Body of pancreas (tissue), 4 donors: ENCODE measurements at regions not wholly inside any gene's neighbourhood (a gene's known extent, or its start where the extent isn't known, plus 50 kb on each side); places are given as distances from the start of the nearest gene placed in this dataset.
"Not testable (repeated sequence)": the region's sequence is repeated elsewhere in the genome, so short reads cannot be mapped to it uniquely, and the experiment has no call there.

Experiments
- POLR2A ChIP-seq, 3 donors: fragments of 450-650 bp; IDR thresholded peaks; one replicate each; pipeline ENCODE4 v1.6.1; 2016; ENCODE audit warnings: antibody characterized with exemption in 3 of 3, mild to moderate bottlenecking in 2 of 3
- TF ChIP-seq, protein P1 (sequence below), 7 experiments: fragments of 450-650 bp in 4 of 7; fragments of 200-600 bp in 3 of 7; sonication (generic) in 3 of 7; IDR thresholded peaks; one replicate each; pipeline ENCODE4 v1.5.1; 2016 to 2019; ENCODE audit warnings: antibody characterized with exemption in 7 of 7

DNA sequence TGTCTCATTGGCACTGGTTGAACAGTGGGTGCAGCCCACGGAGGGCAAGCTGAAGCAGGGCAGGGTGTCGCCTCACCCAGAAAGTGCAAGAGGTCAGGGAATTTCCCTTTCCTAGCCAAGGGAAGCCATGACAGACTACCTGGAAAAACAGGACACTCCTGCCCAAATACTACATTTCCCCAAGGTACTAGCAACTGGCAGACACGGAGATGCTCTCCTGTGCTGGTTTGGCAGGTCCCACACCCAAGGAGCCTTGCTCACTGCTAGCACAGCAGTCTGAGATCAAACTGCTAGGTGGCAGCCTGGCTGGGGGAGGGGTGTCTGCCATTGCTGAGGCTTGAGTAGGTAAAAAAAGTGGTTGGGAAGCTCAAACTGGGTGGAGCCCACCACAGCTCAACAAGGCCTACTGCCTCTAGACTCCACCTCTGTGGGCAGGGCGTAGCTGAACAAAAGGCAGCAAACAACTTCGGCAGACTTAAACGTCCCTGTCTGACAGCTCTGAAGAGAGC is 382.7 kb upstream of the NMUR2 start:
- TF ChIP-seq, protein P1, sequence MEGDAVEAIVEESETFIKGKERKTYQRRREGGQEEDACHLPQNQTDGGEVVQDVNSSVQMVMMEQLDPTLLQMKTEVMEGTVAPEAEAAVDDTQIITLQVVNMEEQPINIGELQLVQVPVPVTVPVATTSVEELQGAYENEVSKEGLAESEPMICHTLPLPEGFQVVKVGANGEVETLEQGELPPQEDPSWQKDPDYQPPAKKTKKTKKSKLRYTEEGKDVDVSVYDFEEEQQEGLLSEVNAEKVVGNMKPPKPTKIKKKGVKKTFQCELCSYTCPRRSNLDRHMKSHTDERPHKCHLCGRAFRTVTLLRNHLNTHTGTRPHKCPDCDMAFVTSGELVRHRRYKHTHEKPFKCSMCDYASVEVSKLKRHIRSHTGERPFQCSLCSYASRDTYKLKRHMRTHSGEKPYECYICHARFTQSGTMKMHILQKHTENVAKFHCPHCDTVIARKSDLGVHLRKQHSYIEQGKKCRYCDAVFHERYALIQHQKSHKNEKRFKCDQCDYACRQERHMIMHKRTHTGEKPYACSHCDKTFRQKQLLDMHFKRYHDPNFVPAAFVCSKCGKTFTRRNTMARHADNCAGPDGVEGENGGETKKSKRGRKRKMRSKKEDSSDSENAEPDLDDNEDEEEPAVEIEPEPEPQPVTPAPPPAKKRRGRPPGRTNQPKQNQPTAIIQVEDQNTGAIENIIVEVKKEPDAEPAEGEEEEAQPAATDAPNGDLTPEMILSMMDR (IDR thresholded peaks at IDR 0.05), result not testable (repeated sequence)
- not testable (repeated sequence) for TF ChIP-seq POLR2A (IDR thresholded peaks at IDR 0.05)
